ENCODE measurements at regions not wholly inside any gene's neighbourhood (a gene's known extent, or its start where the extent isn't known, plus 50 kb on each side); places are given as distances from the start of the nearest gene placed in this dataset.
"Not testable (repeated sequence)": the region's sequence is repeated elsewhere in the genome, so short reads cannot be mapped to it uniquely, and the experiment has no call there.

- no peak for DNase-seq
These were observed 221.6 kb upstream of the SPANXN4 start for GRCh38 chrX:142804085-142804484.

GRCh38 chrX:142819461-142819860, 206.3 kb upstream of the SPANXN4 start:
- DNase-seq: no peak

- DNase-seq: no peak
These were observed 197.6 kb upstream of the SPANXN4 start for GRCh38 chrX:142828129-142828528.

DNA sequence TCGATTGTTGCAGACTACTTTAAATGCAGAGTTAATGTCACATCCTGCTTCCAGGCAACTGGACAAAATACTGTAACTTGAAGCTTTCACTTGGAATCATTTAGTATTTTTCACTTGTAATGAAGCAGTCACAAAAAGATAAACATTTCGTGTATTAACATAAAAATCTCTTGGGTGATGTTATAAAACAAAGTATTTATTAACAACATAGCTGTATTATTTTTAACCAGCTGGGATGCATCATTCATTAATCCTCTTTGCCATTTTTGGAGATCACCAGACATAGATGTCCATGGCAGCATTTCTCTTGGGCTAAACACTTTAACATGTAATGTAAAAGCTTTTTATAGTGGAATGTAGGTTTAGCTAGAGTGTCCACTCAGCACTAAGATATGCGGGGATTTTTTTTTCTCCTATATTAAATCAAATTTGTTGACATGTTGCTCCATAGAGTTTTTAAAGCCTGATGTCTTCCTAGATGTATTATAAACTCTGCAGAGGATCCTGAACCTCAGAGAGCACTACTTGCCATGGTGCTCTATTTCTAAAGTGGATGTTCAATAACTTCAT, 193.7 kb upstream of the SPANXN4 start:
- DNase-seq: peak; percentile 22

- DNase-seq: no peak
These were observed 170.8 kb upstream of the SPANXN4 start for GRCh38 chrX:142854970-142855369.

- no peak for DNase-seq
These were observed 164.8 kb upstream of the SPANXN4 start for GRCh38 chrX:142860944-142861343.

- DNase-seq: no peak
These were observed 164.2 kb upstream of the SPANXN4 start for GRCh38 chrX:142861557-142861956.

GRCh38 chrX:142866247-142866646, 159.5 kb upstream of the SPANXN4 start:
- DNase-seq: not testable (repeated sequence)

DNA sequence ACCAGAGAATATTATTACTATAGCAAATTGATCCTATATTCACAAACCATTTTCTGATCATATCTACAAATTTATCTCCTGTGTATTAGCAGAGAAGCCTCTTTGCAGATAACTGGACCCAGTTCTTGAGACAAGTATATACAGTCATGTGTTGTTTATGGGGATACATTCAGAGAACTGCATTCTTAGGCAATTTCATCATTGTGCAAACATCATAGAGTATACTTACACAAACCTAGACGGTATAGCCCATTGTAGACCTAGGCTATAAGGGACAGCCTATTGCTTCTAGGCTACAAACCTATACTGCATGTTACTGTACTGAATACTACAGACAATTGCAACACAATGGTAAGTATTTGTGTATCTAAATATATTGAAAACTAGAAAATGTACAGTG, 152.5 kb upstream of the SPANXN4 start:
- no peak for DNase-seq

GRCh38 chrX:142884881-142885280, 140.8 kb upstream of the SPANXN4 start:
- DNase-seq: no peak

GRCh38 chrX:142891046-142891445, 134.7 kb upstream of the SPANXN4 start:
- no peak for DNase-seq

DNA sequence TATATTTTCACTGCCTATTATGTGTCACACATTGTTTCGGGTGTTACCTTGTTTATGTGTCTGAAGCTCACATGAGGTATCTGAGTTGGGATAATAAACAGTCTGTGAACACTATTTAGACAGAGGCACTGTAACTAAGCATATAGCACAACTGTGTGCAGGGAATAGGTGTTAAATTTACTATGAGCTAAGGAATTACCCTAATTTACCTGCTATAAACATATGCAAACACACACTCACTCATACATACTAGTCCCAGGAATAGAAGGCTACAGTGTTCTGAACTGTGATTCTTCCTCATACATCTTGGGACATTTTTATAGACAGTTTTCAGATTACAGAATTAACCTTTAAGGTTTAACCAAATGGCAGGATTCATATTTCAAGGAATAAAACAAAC, 127.6 kb upstream of the SPANXN4 start:
- DNase-seq: no peak

DNA sequence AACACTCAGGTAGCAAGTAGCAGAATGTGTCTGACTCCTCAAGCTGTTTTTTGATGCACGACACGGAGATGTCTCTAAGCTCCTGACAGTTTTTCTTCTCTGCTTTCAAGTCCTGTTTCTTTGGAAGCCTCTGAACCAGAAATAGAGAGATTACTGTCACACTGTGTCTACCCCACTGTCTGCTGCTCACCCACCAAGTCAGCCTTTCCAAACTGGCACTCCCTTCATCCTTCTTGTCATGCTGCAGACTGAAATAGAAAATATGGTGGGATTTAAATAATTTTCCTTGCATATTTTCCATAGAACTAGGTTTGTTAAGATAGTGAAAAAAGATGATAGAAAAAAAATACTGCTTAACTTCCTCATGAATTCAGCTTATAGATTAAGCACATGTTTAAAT, 102.5 kb upstream of the SPANXN4 start:
- no peak for DNase-seq

DNA sequence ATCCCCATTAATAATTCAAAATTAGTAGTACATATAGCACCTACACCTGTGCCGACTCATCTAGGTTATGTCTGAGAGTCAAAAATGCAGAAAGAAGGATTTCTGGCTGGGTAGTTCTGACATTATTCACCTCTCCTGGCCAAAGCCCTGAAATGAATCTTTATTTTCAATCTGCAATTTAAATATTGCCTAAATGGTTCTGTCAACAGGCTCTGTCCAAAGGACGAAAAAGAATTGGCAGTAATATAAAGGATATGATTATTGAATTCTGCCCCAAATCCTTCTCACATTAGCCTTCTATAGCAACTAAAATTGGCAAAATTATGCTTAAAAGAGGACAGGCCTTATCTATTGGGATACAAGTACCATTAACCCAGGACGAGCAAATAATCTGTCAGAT, 86.9 kb upstream of the SPANXN4 start:
- DNase-seq: no peak

GRCh38 chrX:142972147-142972809, 53.5 kb upstream of the SPANXN4 start:
- not testable (repeated sequence) for DNase-seq
